Ovary (tissue), 7 donors: ENCODE measurements at regions not wholly inside any gene's neighbourhood (a gene's known extent, or its start where the extent isn't known, plus 50 kb on each side); places are given as distances from the start of the nearest gene placed in this dataset.
"Not testable (repeated sequence)": the region's sequence is repeated elsewhere in the genome, so short reads cannot be mapped to it uniquely, and the experiment has no call there.

Source experiments
- DNase-seq, 5 donors: peaks; one replicate each; pipeline ENCODE4 v3.0.0-alpha.2; 2019 to 2020
- H3K27ac ChIP-seq, 2 donors: fragments of 200-600 bp; one replicate each; pipeline versions ENCODE4 v1.5.1 to v1.8.0; 2019 to 2022
- H3K27me3 ChIP-seq: fragments of 200-600 bp; one replicate; pipeline ENCODE4 v1.8.0; 2022
- H3K36me3 ChIP-seq: fragments of 200-600 bp; sonication (generic); one replicate; pipeline ENCODE4 v1.5.1; 2019
- H3K4me1 ChIP-seq: one replicate; pipeline ENCODE4 v1.8.1; 2013; ENCODE audit warnings: mild to moderate bottlenecking, moderate library complexity; ENCODE audit not compliant: insufficient read depth
- H3K4me3 ChIP-seq: fragments of 200-600 bp; sonication (generic); one replicate; pipeline ENCODE4 v1.5.1; 2017
- H3K9me3 ChIP-seq, 2 donors: fragments of 200-600 bp in 1 of 2; sonication (generic) in 1 of 2; one replicate each; pipeline versions ENCODE4 v1.5.1 to v1.8.1; 2013 to 2019; ENCODE audit warnings: mild to moderate bottlenecking in 1 of 2, moderate library complexity in 1 of 2
- EP300 ChIP-seq: sonication (generic); formaldehyde crosslinking; IDR thresholded peaks from one replicate; pipeline ENCODE4 v1.6.1; 2017; ENCODE audit warnings: antibody characterized with exemption
- POLR2A ChIP-seq: fragments of 450-650 bp; IDR thresholded peaks from one replicate; pipeline ENCODE4 v1.6.1; 2017; ENCODE audit warnings: antibody characterized with exemption, mild to moderate bottlenecking, moderate library complexity
- WGBS, 3 donors: extraction: QIAGEN DNeasy Blood & Tissue Kit in 1 of 3; methylation state at CpG; one replicate each; pipeline versions ENCODE4 v1.1.5 to v1.1.7; 2013 to 2017; 5-methylcytosine and 5-hydroxymethylcytosine counted together
- intact Hi-C, 4 donors: fragments of 100-400 bp; cut with DNase I; formaldehyde crosslinking; loops; one replicate each; pipeline versions ENCODE4 v1.11.0 to v1.15.1; 2022 to 2023
- TF ChIP-seq, protein P1 (sequence below), 3 donors: fragments of 450-650 bp in 2 of 3; fragments of 200-600 bp in 1 of 3; IDR thresholded peaks; one replicate each; pipeline versions ENCODE4 v1.5.1 to v1.8.0; 2016 to 2022; ENCODE audit warnings: antibody characterized with exemption in 3 of 3, mild to moderate bottlenecking in 1 of 3
- donor health status: DM: no; HTN: no; CAD: no; lungs with moderate emphysema.
- donor health status: DM: no; HTN: no; CAD: no.
- donor health status: Bipolar disorder and iron deficiency.
- donor health status: DM: no; HTN: no; CAD: no.
- donor health status: DM: yes; HTN: yes; CAD: no.

DNA sequence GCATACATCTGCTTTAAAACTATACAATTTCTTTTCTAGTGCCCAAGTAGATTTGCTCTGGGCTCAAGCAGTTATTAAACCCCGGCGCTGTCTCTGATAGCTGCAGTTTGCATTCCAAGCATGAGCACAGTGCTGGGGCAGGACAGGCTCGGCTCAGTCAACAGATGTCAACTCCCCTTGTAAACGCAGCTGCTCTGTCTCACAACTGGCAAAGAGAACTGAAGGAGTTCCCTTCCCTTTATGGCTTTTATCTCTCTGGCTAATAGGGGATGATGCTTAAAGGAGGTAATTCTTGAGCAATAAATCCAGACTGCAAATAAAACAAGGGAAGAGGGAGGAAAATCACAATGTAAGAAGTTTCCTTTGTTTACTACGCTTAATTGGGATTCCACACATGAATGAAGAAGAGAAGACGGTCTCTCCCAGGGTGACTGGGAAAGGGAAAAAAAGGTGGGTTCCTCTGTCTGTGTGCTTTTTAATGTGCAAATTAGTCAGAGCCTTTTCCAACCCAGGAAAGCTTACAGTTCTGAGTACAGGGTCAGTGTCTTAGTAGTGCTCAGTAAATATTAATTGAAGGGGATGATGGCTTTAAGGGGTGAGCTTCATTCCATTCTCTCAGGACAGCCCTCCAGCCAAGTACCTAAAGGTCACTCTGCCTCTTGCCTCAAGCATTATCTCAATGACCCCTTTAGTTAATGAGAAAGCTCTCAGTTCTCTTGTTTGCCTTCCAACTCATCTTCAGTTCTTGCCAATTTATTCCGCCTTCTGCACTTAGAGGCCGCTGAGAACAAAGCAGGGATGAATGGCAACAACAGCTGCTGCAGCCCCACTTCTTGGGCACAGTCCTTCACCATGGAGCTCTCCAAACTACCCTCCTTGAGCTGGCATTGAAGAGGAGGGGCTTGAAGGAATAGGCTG, 155.7 kb upstream of the JADE1 start:
- intact Hi-C loops: loop anchor here in 1 of 4 donors (10.0 kb wide), 1 partner anchor 201 kb away; no protein-coding TSS in a partner anchor
- H3K27me3 ChIP-seq: no peaks in the 10 kb centered on the region
- no peak overlapping the region for H3K4me3 ChIP-seq
- H3K36me3 ChIP-seq: no peaks in the 10 kb centered on the region
- 7 to 8% (median 8%) methylated on average over 8 of the region's 8 CpGs for WGBS, 3 donors
- peaks cover 7% of the 10 kb centered on the region for H3K4me1 ChIP-seq
- no peak for TF ChIP-seq EP300
- TF ChIP-seq, protein P1, sequence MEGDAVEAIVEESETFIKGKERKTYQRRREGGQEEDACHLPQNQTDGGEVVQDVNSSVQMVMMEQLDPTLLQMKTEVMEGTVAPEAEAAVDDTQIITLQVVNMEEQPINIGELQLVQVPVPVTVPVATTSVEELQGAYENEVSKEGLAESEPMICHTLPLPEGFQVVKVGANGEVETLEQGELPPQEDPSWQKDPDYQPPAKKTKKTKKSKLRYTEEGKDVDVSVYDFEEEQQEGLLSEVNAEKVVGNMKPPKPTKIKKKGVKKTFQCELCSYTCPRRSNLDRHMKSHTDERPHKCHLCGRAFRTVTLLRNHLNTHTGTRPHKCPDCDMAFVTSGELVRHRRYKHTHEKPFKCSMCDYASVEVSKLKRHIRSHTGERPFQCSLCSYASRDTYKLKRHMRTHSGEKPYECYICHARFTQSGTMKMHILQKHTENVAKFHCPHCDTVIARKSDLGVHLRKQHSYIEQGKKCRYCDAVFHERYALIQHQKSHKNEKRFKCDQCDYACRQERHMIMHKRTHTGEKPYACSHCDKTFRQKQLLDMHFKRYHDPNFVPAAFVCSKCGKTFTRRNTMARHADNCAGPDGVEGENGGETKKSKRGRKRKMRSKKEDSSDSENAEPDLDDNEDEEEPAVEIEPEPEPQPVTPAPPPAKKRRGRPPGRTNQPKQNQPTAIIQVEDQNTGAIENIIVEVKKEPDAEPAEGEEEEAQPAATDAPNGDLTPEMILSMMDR (IDR thresholded peaks at IDR 0.05): no peak
- TF ChIP-seq POLR2A: no peak
- H3K27ac ChIP-seq: peak overlapping the region; percentile 1 to 46
- H3K9me3 ChIP-seq: no peaks in the 10 kb centered on the region
- DNase-seq: peak; percentile 51 to 77 (median 64)

DNA sequence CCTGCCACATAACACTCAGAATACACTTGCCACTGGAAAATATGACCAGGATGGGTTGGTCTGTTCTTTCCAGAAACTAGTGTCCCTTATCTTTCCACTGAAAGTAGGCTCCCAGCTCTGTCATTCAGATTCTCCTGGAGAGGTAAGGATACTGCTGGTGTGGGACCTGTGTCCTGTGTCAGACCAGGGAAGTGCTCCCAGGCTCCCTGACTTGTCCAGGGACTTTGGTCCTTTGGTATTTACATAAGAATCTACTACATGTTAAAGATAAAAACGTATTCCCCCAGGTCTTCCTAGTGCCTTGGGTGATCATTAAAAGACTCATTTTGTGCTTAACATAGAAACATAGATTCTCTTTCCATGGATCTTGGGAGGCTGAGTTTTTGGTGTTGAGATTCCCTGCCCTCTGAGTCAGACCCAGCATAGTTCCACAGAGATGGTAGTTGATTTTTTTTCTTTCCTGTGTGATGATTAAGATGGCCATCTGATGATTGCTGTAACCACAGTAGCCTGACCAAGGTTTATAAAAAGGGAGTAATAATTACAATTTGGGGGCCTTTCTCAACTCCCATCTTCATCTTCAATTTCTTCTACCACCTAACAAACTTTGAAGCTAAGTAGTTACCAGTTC, 159.8 kb upstream of the JADE1 start:
- H3K4me3 ChIP-seq: no peak overlapping the region

DNA sequence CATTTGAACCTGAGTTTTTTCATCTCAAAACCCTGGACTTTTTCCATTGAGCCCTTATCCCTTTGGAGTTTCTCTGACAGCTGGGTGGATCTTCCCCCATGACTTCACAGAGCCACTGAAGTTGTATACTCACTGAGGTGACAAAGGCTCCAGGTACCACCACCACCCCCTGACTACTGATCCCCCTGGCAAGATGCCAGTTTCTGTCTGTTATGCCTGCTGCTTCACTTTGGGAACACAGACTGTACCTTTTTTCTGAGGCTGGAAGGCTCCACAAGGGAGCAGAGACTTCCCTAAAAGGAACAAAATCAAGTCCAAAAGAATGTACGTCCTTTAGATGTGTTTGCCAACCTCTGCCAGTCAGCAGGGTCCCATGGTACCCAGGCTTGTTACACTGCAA, 160.3 kb upstream of the JADE1 start:
- Histone ChIP-seq H3K27ac (no peak overlapping the region), H3K27me3 (no peaks in the 10 kb centered on the region), H3K36me3 (no peaks in the 10 kb centered on the region), H3K4me3 (no peak overlapping the region), H3K9me3 (no peaks in the 10 kb centered on the region), H3K4me1 (peaks cover 1% of the 10 kb centered on the region)
- no peak for DNase-seq
- TF ChIP-seq POLR2A: no peak
- no peak for TF ChIP-seq EP300
- TF ChIP-seq, protein P1 (IDR thresholded peaks at IDR 0.05): no peak
- WGBS, 3 donors: 71 to 82% (median 78%) methylated on average over 1 of the region's 1 CpG
- intact Hi-C loops: no loop called here

More for the DNA sequence above, 159.8 kb upstream of the JADE1 start:
- H3K27ac ChIP-seq: no peak overlapping the region
- no peaks in the 10 kb centered on the region for H3K9me3 ChIP-seq
- no peaks in the 10 kb centered on the region for H3K36me3 ChIP-seq
- TF ChIP-seq, protein P1 (IDR thresholded peaks at IDR 0.05): no peak
- TF ChIP-seq EP300 (no peak), POLR2A (no peak)
- intact Hi-C loops: loop anchor here in 1 of 4 donors (10.0 kb wide), 1 partner anchor 205 kb away; no protein-coding TSS in a partner anchor
- peaks cover 1% of the 10 kb centered on the region for H3K4me1 ChIP-seq
- DNase-seq: no peak
- H3K27me3 ChIP-seq: no peaks in the 10 kb centered on the region
- WGBS, 3 donors: 79 to 85% (median 79%) methylated on average over 1 of the region's 1 CpG

DNA sequence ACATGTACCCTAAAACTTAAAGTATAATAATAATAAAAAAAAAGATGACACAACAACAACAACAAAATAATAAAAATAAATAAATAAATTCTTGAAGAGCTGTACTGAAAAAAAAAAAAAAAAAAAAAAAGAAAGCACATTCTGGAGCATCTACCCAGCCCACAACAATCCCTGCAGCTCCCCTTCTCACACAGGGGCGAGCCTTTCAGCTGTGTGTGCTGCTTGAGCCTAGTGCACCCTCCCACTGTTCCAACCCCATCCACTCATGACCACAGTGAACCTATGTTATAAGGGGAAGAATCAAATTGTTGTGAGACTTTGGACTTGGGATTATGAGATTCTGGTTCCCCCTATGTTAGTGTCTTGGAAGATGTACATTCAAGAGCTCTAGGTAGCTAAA, 161.5 kb upstream of the JADE1 start:
- Histone ChIP-seq H3K27ac (no peak overlapping the region), H3K9me3 (no peaks in the 10 kb centered on the region), H3K4me1 (peaks cover 1% of the 10 kb centered on the region), H3K27me3 (no peaks in the 10 kb centered on the region), H3K4me3 (no peak overlapping the region), H3K36me3 (no peaks in the 10 kb centered on the region)
- TF ChIP-seq, protein P1 (IDR thresholded peaks at IDR 0.05): no peak
- TF ChIP-seq EP300 (no peak), POLR2A (no peak)
- DNase-seq: no peak
- intact Hi-C loops: no loop called here
- WGBS, 3 donors: 91 to 100% (median 98%) methylated on average over 1 of the region's 1 CpG

DNA sequence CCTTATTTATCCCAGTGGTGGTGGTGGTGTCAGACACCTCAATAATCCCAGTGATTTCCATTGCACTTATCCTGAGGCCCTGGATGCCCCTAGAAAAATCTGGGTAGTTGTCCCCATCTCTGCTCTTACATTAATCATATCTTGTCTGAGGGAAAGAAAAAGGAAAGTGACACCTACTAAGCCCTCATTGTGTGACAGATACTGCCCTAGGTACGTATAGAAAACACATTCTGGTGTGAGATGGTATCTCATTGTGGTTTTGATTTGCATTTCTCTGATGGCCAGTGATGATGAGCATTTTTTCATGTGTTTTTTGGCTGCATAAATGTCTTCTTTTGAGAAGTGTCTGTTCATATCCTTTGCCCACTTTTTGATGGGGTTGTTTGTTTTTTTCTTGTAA, 162.6 kb upstream of the JADE1 start:
- H3K9me3 ChIP-seq, H3K27me3 ChIP-seq, H3K36me3 ChIP-seq, H3K27ac ChIP-seq, DNase-seq, intact Hi-C loops, H3K4me1 ChIP-seq, H3K4me3 ChIP-seq: not testable (repeated sequence)
- WGBS, 3 donors: 91 to 96% (median 93%) methylated on average over 1 of the region's 1 CpG

DNA sequence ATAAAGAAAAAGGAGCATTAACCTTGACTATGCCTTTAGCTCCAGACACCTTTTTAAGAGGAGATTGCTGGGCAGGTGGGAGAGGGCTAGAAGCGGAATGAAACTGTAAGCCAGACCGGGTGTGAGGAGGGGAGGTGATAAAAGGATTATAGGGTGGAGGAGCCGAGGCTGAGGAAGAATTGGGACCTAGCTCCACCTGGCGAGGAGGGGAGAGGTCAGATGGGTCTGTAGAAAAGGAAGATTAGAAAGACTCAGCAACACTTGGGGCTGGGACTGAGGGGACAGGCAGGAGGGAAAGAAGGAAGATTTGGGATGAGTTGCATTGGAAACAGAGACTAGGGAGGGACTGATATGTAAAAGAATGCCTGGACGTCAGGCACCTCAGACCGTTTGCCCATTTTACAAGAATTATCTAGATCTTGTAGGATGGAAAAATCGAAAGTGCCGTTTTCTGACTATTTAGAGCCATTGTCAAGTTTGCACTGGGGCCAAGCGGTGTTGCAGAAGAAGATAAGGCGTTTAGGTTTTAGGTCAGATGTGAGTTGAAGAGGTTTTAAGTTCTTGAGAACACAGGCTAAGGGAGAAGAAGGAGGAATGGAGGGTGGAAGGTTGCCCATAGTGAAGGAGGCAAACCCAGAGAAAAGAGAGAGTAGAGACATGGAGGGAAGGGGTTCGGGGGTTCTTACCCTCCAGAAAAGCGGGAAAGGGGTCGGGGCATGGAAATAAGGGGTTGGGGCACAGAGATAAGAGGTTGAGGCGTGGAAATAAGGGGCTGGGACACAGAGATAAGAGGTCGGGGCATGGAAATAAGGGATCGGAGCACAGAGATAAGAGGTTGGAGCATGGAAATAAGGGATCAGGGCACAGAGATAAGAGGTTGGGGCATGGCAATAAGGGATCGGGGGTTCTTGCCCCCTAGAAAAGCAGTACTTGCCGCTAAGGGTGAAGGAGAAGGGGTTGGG, 164.5 kb upstream of the JADE1 start:
- intact Hi-C loops, H3K4me1 ChIP-seq, H3K27ac ChIP-seq, H3K27me3 ChIP-seq, H3K4me3 ChIP-seq, H3K9me3 ChIP-seq, DNase-seq, H3K36me3 ChIP-seq: not testable (repeated sequence)
- WGBS, 3 donors: 81 to 90% (median 86%) methylated on average over 18 of the region's 18 CpGs
